ENCODE measurements at regions not wholly inside any gene's neighbourhood (a gene's known extent, or its start where the extent isn't known, plus 50 kb on each side); places are given as distances from the start of the nearest gene placed in this dataset.

DNA sequence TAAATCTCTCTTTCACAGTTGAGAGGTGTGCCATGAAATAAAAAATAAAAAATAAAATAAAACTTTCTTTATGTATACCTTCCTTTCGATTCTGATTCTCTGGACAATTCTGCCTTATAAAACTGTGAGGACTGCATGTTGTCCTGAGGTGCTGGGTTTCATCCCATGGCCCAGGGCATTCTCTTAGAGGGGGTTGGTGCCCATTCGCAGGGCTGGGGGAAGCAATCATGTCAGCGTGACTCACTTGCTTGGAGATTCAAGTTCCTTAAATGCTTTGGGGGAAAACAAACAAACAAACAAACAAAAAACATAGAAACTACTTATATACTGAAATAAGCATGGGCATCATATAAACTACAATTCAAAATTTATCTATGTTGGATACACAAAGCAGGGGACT lies 122.0 kb upstream of the ST6GAL2 start:
- Histone ChIP-seq H3K4me3 (replicated peaks in 1 of 3; ENCODE audit: low read depth in 2 of 3, low read length in 3 of 3) (no peak overlapping the region), H2AFZ (ENCODE audit: insufficient read depth, low read depth, low read length, poor library complexity, severe bottlenecking) (no peak overlapping the region), H3K4me1 (ENCODE audit: control insufficient read depth in 1 of 2, insufficient read depth in 2 of 2, low read length in 2 of 2) (no peaks in the 10 kb centered on the region), H3K9me3 (replicated peaks in 1 of 2; ENCODE audit: control insufficient read depth in 1 of 2, insufficient read depth in 1 of 2, low read length in 2 of 2) (no peaks in the 10 kb centered on the region), H3K27ac (ENCODE audit: low read depth in 1 of 2, low read length in 2 of 2) (no peak overlapping the region), H3K27me3 (ENCODE audit: control insufficient read depth in 2 of 2, insufficient read depth in 2 of 2, low read length in 2 of 2) (no peaks in the 10 kb centered on the region), H3K36me3 (replicated peaks in 1 of 2; ENCODE audit: control insufficient read depth in 1 of 2, insufficient read depth in 2 of 2, low read length in 2 of 2) (no peaks in the 10 kb centered on the region), H4K20me1 (ENCODE audit: insufficient read depth, low read length) (no peaks in the 10 kb centered on the region), H3K4me2 (replicated peaks; ENCODE audit: extremely low read depth, low read length, poor library complexity, severe bottlenecking) (no peak overlapping the region), H3K79me2 (ENCODE audit: insufficient read depth, low read length) (no peaks in the 10 kb centered on the region), H3K9ac (ENCODE audit: insufficient read depth, low read length, poor library complexity, severe bottlenecking) (no peak overlapping the region)
- no peaks in the 10 kb centered on the region for H3K36me3 Mint-ChIP-seq
- peaks cover 0 to 4% (median 2%) of the 10 kb centered on the region in 3 donors for H3K27me3 Mint-ChIP-seq (ENCODE audit: low read depth in 3 of 3)
- intact Hi-C loops (cut with micrococcal nuclease), result no loop called here
- TF ChIP-seq, protein P1, sequence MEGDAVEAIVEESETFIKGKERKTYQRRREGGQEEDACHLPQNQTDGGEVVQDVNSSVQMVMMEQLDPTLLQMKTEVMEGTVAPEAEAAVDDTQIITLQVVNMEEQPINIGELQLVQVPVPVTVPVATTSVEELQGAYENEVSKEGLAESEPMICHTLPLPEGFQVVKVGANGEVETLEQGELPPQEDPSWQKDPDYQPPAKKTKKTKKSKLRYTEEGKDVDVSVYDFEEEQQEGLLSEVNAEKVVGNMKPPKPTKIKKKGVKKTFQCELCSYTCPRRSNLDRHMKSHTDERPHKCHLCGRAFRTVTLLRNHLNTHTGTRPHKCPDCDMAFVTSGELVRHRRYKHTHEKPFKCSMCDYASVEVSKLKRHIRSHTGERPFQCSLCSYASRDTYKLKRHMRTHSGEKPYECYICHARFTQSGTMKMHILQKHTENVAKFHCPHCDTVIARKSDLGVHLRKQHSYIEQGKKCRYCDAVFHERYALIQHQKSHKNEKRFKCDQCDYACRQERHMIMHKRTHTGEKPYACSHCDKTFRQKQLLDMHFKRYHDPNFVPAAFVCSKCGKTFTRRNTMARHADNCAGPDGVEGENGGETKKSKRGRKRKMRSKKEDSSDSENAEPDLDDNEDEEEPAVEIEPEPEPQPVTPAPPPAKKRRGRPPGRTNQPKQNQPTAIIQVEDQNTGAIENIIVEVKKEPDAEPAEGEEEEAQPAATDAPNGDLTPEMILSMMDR (IDR thresholded peaks at IDR 0.05), result no peak
- no peak for DNase-seq
- no peak overlapping the region for H3K27ac Mint-ChIP-seq
- H3K4me1 Mint-ChIP-seq, result no peaks in the 10 kb centered on the region
- no CpG with 5 or more reads among the region's 3 CpGs for WGBS (ENCODE audit: insufficient coverage)
- peaks cover 1 to 10% (median 6%) of the 10 kb centered on the region in 7 donors for H3K9me3 Mint-ChIP-seq
- H3K4me3 Mint-ChIP-seq, result no peak overlapping the region

DNA sequence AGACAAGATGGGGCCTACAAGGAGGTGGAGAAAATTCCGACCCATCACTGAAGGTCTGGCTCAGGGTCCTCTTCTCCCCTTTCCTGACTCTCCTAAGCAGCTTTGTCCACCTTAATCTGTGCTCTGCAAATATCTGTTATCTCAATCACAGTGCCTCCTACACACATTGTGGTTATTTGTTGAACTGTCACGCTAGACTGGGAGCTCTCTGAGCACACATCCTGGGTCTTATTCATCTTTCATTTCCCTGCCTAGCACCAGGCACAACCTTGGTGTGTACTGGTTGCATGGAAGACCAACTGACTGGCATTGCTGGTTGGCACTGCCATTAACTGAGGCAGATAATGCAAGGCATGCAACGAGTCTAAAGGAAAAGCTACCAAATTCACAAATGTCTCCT lies 122.9 kb upstream of the ST6GAL2 start:
- no peaks in the 10 kb centered on the region for H3K4me1 Mint-ChIP-seq
- H3K27me3 Mint-ChIP-seq (ENCODE audit: low read depth in 3 of 3), result peaks cover 0 to 4% (median 2%) of the 10 kb centered on the region in 3 donors
- no CpG with 5 or more reads among the region's 3 CpGs for WGBS (ENCODE audit: insufficient coverage)
- H3K27ac Mint-ChIP-seq, result peak overlapping the region in 1 of 7 donors; percentile 51
- DNase-seq, result no peak
- TF ChIP-seq, protein P1 (IDR thresholded peaks at IDR 0.05), result no peak
- no peak overlapping the region for H3K4me2 ChIP-seq (replicated peaks; ENCODE audit: extremely low read depth, low read length, poor library complexity, severe bottlenecking)
- no peaks in the 10 kb centered on the region for H3K4me1 ChIP-seq (ENCODE audit: control insufficient read depth in 1 of 2, insufficient read depth in 2 of 2, low read length in 2 of 2)
- no peak overlapping the region for H3K9ac ChIP-seq (ENCODE audit: insufficient read depth, low read length, poor library complexity, severe bottlenecking)
- H3K36me3 ChIP-seq (replicated peaks in 1 of 2; ENCODE audit: control insufficient read depth in 1 of 2, insufficient read depth in 2 of 2, low read length in 2 of 2), result no peaks in the 10 kb centered on the region
- H3K4me3 Mint-ChIP-seq, result no peak overlapping the region
- peaks cover 1 to 10% (median 6%) of the 10 kb centered on the region in 7 donors for H3K9me3 Mint-ChIP-seq
- H3K9me3 ChIP-seq (replicated peaks in 1 of 2; ENCODE audit: control insufficient read depth in 1 of 2, insufficient read depth in 1 of 2, low read length in 2 of 2), result no peaks in the 10 kb centered on the region
- H3K79me2 ChIP-seq (ENCODE audit: insufficient read depth, low read length), result no peaks in the 10 kb centered on the region
- H3K4me3 ChIP-seq (replicated peaks in 1 of 3; ENCODE audit: low read depth in 2 of 3, low read length in 3 of 3), result no peak overlapping the region
- no peak overlapping the region for H3K27ac ChIP-seq (ENCODE audit: low read depth in 1 of 2, low read length in 2 of 2)
- intact Hi-C loops (cut with micrococcal nuclease), result no loop called here
- no peaks in the 10 kb centered on the region for H3K36me3 Mint-ChIP-seq
- no peaks in the 10 kb centered on the region for H4K20me1 ChIP-seq (ENCODE audit: insufficient read depth, low read length)
- H3K27me3 ChIP-seq (ENCODE audit: control insufficient read depth in 2 of 2, insufficient read depth in 2 of 2, low read length in 2 of 2), result no peaks in the 10 kb centered on the region
- no peak overlapping the region for H2AFZ ChIP-seq (ENCODE audit: insufficient read depth, low read depth, low read length, poor library complexity, severe bottlenecking)

All from CD14-positive monocyte (primary cell).